ENCODE measurements at regions not wholly inside any gene's neighbourhood (a gene's known extent, or its start where the extent isn't known, plus 50 kb on each side); places are given as distances from the start of the nearest gene placed in this dataset.

GRCh38 chr2:60223859-60224258 lies 329.6 kb downstream of the BCL11A start:
- ChIA-PET POLR2A (no interaction called here), CTCF (no interaction called here)
- TF ChIP-seq, protein P1, sequence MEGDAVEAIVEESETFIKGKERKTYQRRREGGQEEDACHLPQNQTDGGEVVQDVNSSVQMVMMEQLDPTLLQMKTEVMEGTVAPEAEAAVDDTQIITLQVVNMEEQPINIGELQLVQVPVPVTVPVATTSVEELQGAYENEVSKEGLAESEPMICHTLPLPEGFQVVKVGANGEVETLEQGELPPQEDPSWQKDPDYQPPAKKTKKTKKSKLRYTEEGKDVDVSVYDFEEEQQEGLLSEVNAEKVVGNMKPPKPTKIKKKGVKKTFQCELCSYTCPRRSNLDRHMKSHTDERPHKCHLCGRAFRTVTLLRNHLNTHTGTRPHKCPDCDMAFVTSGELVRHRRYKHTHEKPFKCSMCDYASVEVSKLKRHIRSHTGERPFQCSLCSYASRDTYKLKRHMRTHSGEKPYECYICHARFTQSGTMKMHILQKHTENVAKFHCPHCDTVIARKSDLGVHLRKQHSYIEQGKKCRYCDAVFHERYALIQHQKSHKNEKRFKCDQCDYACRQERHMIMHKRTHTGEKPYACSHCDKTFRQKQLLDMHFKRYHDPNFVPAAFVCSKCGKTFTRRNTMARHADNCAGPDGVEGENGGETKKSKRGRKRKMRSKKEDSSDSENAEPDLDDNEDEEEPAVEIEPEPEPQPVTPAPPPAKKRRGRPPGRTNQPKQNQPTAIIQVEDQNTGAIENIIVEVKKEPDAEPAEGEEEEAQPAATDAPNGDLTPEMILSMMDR (IDR thresholded peaks at IDR 0.05), result no peak
- no peak for ATAC-seq (ENCODE audit: poor library complexity)
- no peak overlapping the region for H3K4me3 Mint-ChIP-seq
- H3K27ac Mint-ChIP-seq, result no peak overlapping the region
- H3K9me3 Mint-ChIP-seq, result no peaks in the 10 kb centered on the region
- no peaks in the 10 kb centered on the region for H3K4me1 Mint-ChIP-seq (ENCODE audit: low read depth)
- peaks cover 0 to 5% of the 10 kb centered on the region in 2 experiments for H3K9me3 ChIP-seq (ENCODE audit: control insufficient read depth in 1 of 2, insufficient read depth in 1 of 2, low read length in 2 of 2)
- DNase-seq, result no peak
- no peak overlapping the region for H3K27ac ChIP-seq (ENCODE audit: low read depth in 1 of 2, low read length in 2 of 2)
- no peaks in the 10 kb centered on the region for H3K4me1 ChIP-seq (ENCODE audit: insufficient read depth, low read length)
- H3K36me3 Mint-ChIP-seq (ENCODE audit: low read depth), result no peaks in the 10 kb centered on the region
- no peaks in the 10 kb centered on the region for H3K36me3 ChIP-seq (ENCODE audit: insufficient read depth, low read length)
- no peaks in the 10 kb centered on the region for H3K27me3 Mint-ChIP-seq
- H3K27me3 ChIP-seq (ENCODE audit: control insufficient read depth in 1 of 2, insufficient read depth in 2 of 2, low read length in 2 of 2), result no peaks in the 10 kb centered on the region
- H3K4me3 ChIP-seq (ENCODE audit: low read length), result no peak overlapping the region
- intact Hi-C loops (cut with DNase I, micrococcal nuclease), result no loop called here

DNA sequence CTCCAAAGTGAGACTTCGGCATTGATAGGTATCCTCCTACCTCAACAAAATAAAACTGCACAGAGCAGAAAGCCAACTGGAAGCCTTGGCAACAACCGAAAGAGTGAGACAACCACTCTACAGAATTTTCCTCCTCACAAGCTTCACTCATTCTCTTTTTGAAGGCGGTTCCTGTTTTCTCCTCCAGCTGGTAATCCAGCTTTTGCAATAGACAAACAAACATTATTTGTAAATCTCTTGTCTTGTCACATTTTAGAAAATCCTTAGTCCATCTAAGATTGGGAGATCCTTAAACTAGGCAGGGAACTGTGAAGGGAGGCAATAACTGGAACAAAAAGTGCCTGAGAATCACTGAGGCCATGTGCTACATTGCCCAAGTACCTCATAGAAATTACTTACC lies 332.4 kb downstream of the BCL11A start:
- TF ChIP-seq, protein P1 (IDR thresholded peaks at IDR 0.05), result no peak
- H3K27ac ChIP-seq (ENCODE audit: low read depth in 1 of 2, low read length in 2 of 2), result no peak overlapping the region
- H3K36me3 ChIP-seq (ENCODE audit: insufficient read depth, low read length), result no peaks in the 10 kb centered on the region
- no peak overlapping the region for H3K4me3 ChIP-seq (ENCODE audit: low read length)
- Mint-ChIP-seq H3K36me3 (ENCODE audit: low read depth) (no peaks in the 10 kb centered on the region), H3K4me1 (ENCODE audit: low read depth) (peaks cover 5% of the 10 kb centered on the region), H3K27ac (no peak overlapping the region), H3K27me3 (no peaks in the 10 kb centered on the region), H3K4me3 (no peak overlapping the region), H3K9me3 (no peaks in the 10 kb centered on the region)
- H3K27me3 ChIP-seq (ENCODE audit: control insufficient read depth in 1 of 2, insufficient read depth in 2 of 2, low read length in 2 of 2), result no peaks in the 10 kb centered on the region
- H3K9me3 ChIP-seq (ENCODE audit: control insufficient read depth in 1 of 2, insufficient read depth in 1 of 2, low read length in 2 of 2), result peaks cover 0 to 3% of the 10 kb centered on the region in 2 experiments
- ChIA-PET POLR2A (no interaction called here), CTCF (no interaction called here)
- intact Hi-C loops (cut with DNase I, micrococcal nuclease), result no loop called here
- no peak for ATAC-seq (ENCODE audit: poor library complexity)
- no peak for DNase-seq
- no peaks in the 10 kb centered on the region for H3K4me1 ChIP-seq (ENCODE audit: insufficient read depth, low read length)

DNA sequence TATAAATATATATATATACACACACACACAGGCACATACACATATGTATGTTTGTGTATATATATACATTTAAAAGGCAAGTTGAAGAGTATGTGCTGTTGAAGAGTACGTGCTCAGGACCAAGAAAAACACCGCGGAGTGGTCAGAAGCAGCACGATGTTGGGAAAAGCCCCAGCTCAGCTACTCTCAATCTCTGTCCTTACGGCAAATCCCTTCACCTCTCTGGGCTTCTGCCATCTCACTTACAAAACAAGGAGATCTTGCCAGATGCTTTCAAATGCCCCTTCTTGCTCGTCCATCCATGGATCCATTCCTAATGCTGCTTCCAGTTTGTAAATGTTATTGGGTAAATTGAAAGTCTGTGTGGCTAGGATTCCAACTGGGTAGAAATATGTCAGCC lies 333.9 kb downstream of the BCL11A start:
- Histone ChIP-seq H3K27ac (ENCODE audit: low read depth in 1 of 2, low read length in 2 of 2) (no peak overlapping the region), H3K9me3 (ENCODE audit: control insufficient read depth in 1 of 2, insufficient read depth in 1 of 2, low read length in 2 of 2) (no peaks in the 10 kb centered on the region), H3K27me3 (ENCODE audit: control insufficient read depth in 1 of 2, insufficient read depth in 2 of 2, low read length in 2 of 2) (no peaks in the 10 kb centered on the region), H3K4me1 (ENCODE audit: insufficient read depth, low read length) (no peaks in the 10 kb centered on the region), H3K4me3 (ENCODE audit: low read length) (no peak overlapping the region), H3K36me3 (ENCODE audit: insufficient read depth, low read length) (no peaks in the 10 kb centered on the region)
- CTCF ChIA-PET, result no interaction called here
- TF ChIP-seq, protein P1 (IDR thresholded peaks at IDR 0.05), result no peak
- DNase-seq (no peak), ATAC-seq (ENCODE audit: poor library complexity) (no peak)
- Mint-ChIP-seq H3K4me1 (ENCODE audit: low read depth) (peaks cover 6% of the 10 kb centered on the region), H3K27ac (no peak overlapping the region), H3K27me3 (no peaks in the 10 kb centered on the region), H3K9me3 (no peaks in the 10 kb centered on the region), H3K36me3 (ENCODE audit: low read depth) (no peaks in the 10 kb centered on the region), H3K4me3 (no peak overlapping the region)
- intact Hi-C loops (cut with DNase I, micrococcal nuclease), result no loop called here
- POLR2A ChIA-PET, result no interaction called here

Data from CD4-positive, alpha-beta T cell (primary cell).